ENCODE measurements at regions not wholly inside any gene's neighbourhood (a gene's known extent, or its start where the extent isn't known, plus 50 kb on each side); places are given as distances from the start of the nearest gene placed in this dataset.

DNA sequence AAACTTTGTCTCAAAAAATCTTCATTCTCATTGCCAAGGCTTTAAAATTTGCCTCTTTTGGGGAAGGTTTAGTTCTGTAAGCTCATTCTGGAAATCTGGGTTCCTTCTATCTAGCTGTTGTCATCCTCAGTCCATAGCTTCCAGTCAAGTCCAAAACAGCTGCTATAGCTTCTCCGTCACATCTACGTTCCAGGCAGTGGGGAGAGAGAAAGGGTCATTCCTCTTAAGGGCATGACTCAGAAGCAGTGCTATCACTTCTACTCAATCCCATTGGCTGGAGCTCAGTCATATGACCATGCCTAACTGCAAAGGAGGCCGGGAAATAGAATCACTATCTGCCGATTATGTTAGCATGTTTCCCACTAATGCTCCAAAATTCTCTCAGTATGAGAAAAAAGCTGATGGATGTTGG is 141.4 kb upstream of the PTPN1 start:
- Mint-ChIP-seq H3K27me3 (ENCODE audit: low read depth in 3 of 3) (peaks cover 13 to 16% (median 16%) of the 10 kb centered on the region in 3 donors), H3K9me3 (no peaks in the 10 kb centered on the region), H3K27ac (no peak overlapping the region), H3K36me3 (no peaks in the 10 kb centered on the region), H3K4me3 (no peak overlapping the region), H3K4me1 (peaks cover 4 to 11% of the 10 kb centered on the region in 2 donors)
- DNase-seq, result no peak

DNA sequence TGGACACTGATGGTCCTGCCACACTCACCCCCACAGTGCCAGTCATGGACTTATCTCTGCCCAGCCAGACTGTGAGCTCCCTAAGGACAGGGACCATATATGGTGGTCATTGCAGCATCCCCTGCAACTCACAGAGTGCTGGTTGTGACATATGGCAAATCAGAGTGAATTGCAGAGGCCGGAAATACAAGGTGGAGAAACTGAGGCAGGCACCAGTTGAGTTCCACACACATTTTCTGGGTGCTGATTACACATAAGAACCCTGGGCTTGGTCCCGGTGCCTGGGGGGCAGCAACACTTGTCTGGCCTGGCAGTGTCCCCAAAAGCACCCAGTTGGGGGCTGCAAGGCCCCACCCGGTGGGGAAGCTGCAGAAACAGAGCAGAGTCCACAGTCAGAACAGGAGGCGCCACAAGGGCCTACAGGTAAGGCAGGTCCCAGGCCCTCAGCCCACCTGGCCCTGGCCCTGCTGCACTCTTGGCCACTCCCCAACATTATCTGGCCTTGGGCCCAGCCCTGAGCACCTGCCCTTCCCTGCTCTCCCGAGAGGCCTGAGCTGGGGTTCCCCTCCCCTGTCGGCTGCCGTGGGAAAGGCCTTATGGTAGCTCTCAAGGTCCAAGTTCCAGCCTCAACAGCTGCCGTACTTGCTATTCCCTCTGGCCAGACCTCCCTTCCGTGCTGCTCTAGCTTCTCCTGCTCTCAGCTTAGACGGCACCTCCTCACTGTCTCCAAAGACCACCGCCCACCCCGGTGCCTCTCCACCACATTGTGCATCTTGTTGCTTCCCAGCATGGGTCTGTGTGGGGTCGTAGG is 140.8 kb upstream of the PTPN1 start:
- H3K27me3 Mint-ChIP-seq (ENCODE audit: low read depth in 3 of 3), result peaks cover 13 to 17% (median 14%) of the 10 kb centered on the region in 3 donors
- no peaks in the 10 kb centered on the region for H3K9me3 Mint-ChIP-seq
- H3K4me1 Mint-ChIP-seq, result peaks cover 6 to 11% of the 10 kb centered on the region in 2 donors
- no peak overlapping the region for H3K4me3 Mint-ChIP-seq
- no peaks in the 10 kb centered on the region for H3K36me3 Mint-ChIP-seq
- no peak for DNase-seq
- peak overlapping the region in 1 of 6 donors; percentile 29 for H3K27ac Mint-ChIP-seq

DNA sequence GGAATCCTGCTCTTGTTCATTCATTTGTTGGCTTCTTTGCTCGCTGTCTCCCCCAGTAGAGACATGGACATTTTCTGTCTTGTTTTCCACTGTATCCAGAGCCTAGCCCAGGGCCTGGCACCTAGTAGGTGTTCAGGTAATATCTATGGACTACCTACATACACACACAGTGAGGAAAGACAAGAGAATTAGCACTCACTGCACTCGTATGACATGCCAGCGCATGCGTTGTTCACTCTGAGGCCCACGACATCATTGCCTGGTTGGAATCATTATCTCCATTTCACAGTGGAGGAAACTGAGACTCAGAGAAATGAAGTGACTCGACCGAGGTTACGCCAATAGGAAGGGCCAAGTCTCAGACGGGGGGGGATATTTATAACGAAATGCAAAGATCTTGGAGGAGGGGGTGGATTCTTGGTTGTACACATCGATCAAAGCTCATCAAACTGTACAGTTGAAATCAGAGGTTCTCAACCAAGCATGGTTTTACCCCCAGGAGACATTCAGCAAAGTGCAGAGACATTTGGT is 140.1 kb upstream of the PTPN1 start:
- Mint-ChIP-seq H3K4me3 (no peak overlapping the region), H3K9me3 (no peaks in the 10 kb centered on the region), H3K36me3 (no peaks in the 10 kb centered on the region), H3K4me1 (peaks cover 11 to 15% of the 10 kb centered on the region in 2 donors), H3K27ac (peak overlapping the region in 1 of 6 donors; percentile 29), H3K27me3 (ENCODE audit: low read depth in 3 of 3) (peaks cover 12 to 17% (median 13%) of the 10 kb centered on the region in 3 donors)
- no peak for DNase-seq

DNA sequence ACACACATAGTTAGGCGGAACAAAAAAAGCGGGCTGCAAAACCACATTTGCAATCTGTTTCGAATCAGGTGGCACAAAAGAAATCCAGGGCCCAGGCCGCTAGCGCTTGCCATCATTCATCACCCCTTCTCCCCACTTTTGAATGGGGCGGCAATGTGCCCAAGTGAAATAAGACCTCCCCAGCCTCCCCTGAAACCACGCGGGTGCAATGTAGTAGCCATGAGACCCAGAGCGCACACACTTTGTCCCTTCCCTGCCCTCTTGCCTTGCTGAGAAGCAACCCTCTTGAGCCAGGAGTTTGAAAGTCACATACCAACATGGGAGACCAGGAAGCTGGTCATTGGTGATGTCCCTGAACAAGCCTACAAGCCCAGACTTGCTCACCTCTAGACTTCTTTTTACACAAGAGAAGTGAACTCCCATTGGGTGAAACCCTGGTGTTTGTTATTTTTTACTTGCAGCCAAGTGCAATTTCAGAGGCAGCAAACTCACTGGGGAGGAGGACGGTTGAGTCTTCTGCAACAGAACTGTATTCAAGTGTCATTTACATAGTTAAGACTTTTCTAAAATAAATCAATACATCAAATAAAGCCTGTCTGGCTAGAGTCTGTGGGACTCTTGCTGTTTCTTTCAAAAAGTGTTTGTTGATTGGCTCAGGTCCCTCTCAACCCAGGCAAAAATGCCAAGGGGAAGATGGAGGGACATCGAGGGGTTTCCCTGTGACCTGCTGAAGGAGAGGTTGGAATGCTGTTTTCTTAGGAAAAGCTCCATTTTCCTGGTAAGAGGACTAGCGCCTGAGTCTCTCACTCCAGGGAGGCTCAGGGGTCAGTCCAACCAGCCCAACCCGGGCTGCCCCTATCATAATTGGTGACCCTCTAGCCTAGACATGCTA is 138.1 kb upstream of the PTPN1 start:
- DNase-seq, result no peak
- Mint-ChIP-seq H3K4me1 (peaks cover 12 to 14% of the 10 kb centered on the region in 2 donors), H3K36me3 (no peaks in the 10 kb centered on the region), H3K27me3 (ENCODE audit: low read depth in 3 of 3) (peaks cover 12 to 17% (median 13%) of the 10 kb centered on the region in 3 donors), H3K27ac (peak overlapping the region in 1 of 6 donors; percentile 21), H3K4me3 (no peak overlapping the region), H3K9me3 (no peaks in the 10 kb centered on the region)

DNA sequence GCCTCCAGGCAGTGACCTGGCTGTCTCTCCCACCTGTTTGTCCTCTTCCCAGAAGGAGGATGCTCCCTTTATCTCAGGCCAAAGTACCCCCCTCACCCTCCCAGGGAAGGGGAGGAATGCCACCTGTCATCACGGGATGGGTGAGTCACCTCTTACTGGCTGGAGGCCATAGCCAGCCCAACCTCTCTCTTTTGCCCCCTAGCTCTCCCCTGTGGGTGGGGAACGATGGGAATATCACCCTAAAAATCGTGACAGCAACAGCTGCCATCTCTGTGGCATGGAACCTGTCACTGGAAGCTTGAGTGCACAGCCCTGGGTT is 137.5 kb upstream of the PTPN1 start:
- peaks cover 12 to 17% (median 13%) of the 10 kb centered on the region in 3 donors for H3K27me3 Mint-ChIP-seq (ENCODE audit: low read depth in 3 of 3)
- no peaks in the 10 kb centered on the region for H3K36me3 Mint-ChIP-seq
- H3K4me3 Mint-ChIP-seq, result no peak overlapping the region
- H3K27ac Mint-ChIP-seq, result peak overlapping the region in 1 of 6 donors; percentile 54
- no peak for DNase-seq
- H3K4me1 Mint-ChIP-seq, result peaks cover 12 to 17% of the 10 kb centered on the region in 2 donors
- no peaks in the 10 kb centered on the region for H3K9me3 Mint-ChIP-seq

DNA sequence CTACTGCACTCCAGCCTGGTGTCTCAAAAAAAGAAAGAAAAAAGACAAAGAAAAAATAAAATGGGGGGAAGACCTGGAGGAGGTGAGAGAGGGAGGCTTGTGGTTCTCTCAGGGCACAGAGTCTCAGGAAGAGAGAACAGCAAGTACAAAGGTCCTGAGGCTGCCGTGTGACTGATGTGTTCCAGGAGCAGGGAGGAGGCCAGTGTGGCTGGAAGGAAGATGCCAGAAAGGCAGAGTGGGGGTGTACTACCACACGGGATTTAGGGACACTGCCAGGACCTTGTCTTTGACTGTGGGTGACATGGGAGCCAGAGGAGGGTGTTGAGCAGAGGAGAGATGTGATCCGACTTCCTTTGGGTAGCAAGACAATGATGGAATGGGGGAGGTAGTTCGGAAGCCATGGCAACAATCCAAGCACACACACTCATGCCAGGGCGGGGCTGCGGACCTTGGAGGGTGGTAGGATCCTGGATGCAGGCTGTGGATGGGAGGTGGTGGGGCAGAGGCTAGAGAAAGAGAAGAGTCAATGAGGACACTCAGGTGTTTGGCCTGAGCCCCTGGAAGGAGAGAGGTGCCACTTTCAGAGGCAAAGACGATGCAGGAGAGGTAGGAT is 136.4 kb upstream of the PTPN1 start:
- H3K36me3 Mint-ChIP-seq, result no peaks in the 10 kb centered on the region
- H3K9me3 Mint-ChIP-seq, result no peaks in the 10 kb centered on the region
- peaks cover 9 to 18% (median 15%) of the 10 kb centered on the region in 3 donors for H3K27me3 Mint-ChIP-seq (ENCODE audit: low read depth in 3 of 3)
- peaks cover 12 to 17% of the 10 kb centered on the region in 2 donors for H3K4me1 Mint-ChIP-seq
- no peak for DNase-seq
- peak overlapping the region in 2 of 6 donors; percentile 14 to 72 for H3K27ac Mint-ChIP-seq
- no peak overlapping the region for H3K4me3 Mint-ChIP-seq

DNA sequence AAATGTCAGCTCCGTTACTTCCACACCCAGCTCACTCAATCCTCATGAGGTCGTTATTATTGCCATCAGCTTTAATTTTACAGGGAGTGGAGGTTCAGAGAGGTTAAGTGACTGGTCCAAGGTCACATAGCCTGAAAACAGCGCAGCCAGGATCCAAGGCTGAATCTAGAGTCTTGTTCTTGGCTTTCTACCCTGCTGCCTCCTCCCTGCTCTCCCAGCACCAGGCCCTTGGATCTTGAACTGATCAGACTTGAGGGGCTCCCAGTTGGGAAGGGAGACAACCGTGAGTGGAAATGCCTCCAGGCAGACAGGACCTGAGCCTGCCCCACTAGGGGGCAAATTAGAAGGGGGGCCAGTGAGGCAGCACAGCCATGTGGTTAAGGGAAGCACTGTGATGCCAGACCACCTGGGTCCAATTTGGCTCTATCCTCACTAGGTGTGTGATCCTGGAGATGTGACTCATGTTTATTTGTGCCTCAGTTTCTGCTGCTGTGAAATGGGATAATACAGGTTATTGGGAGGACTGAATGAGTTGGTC is 135.6 kb upstream of the PTPN1 start:
- Mint-ChIP-seq H3K9me3 (no peaks in the 10 kb centered on the region), H3K27ac (peak overlapping the region in 4 of 6 donors; percentile 37 to 72 (median 54)), H3K4me3 (no peak overlapping the region), H3K36me3 (no peaks in the 10 kb centered on the region), H3K4me1 (peaks cover 12 to 18% of the 10 kb centered on the region in 2 donors), H3K27me3 (ENCODE audit: low read depth in 3 of 3) (peaks cover 9 to 19% (median 13%) of the 10 kb centered on the region in 3 donors)
- DNase-seq, result no peak

DNA sequence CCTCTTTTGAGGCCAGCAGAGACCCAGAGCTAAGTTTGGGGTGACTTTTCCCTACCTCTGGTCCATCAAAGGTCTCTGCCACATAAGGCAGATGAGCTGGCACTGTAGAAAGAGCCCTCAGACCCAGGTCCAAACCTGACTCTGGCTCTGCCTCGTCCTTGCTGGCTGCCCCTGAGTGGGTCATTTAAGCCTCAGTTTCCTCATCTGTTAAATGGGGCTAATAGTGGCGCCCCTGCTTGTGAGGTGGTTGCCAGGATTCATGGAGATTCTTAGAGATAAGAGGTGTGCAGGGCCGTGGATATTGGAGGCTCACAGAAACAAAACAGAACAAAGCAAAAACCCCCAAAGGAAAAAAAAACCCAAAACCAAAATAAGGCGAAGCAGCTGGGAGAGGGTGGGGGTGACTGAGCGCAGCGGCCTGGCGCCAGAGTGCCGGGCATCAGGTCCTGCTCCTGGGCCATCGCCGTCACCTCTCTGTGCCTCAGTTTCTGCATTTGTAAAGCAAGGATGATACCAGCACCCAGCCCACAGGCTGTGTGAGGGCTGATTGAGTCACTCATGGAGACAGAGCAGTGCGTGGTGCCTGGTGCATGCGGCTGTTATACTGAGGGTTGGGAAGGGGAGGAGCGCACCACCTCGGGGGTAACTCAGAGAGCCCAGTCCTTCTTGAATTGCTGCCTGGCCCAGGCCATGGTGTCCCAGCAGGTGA is 133.8 kb upstream of the PTPN1 start:
- H3K27ac Mint-ChIP-seq, result peak overlapping the region in 1 of 6 donors; percentile 64
- peaks cover 10 to 26% (median 14%) of the 10 kb centered on the region in 3 donors for H3K27me3 Mint-ChIP-seq (ENCODE audit: low read depth in 3 of 3)
- H3K36me3 Mint-ChIP-seq, result peaks cover 0 to 6% (median 0%) of the 10 kb centered on the region in 3 donors
- H3K9me3 Mint-ChIP-seq, result no peaks in the 10 kb centered on the region
- DNase-seq, result no peak
- no peak overlapping the region for H3K4me3 Mint-ChIP-seq
- H3K4me1 Mint-ChIP-seq, result peaks cover 22 to 35% of the 10 kb centered on the region in 2 donors

DNA sequence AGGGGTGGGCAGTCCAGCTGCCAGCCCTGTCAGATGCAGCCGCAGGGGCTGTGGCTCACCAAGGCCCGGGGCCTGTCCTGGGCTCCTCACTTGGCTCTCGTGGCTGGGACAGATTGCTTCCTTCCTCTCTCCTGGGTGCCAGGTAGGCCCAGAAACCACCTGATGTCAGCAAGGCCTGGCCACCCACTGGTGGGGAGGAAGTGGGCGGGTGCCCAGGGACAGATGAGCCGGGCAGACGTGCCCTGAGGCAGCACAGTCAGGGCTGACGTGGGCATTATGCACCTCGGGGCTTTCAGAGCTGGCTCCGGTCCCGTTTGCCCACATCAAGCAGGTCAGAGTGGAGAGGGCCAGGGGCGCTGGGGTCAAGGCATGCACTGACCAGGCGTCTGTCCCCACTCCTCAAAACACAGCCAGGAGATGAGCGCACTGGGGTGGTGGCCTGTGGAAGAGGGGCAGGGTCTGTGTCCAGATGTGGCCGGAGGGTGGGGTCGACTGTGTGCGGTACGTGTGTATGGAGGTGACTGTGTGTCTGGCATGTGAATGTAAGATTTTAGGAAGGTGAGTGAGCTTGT is 133.2 kb upstream of the PTPN1 start:
- H3K4me1 Mint-ChIP-seq, result peaks cover 29 to 42% of the 10 kb centered on the region in 2 donors
- H3K27me3 Mint-ChIP-seq (ENCODE audit: low read depth in 3 of 3), result peaks cover 11 to 24% (median 14%) of the 10 kb centered on the region in 3 donors
- no peaks in the 10 kb centered on the region for H3K9me3 Mint-ChIP-seq
- peak; percentile 37 to 49 (median 41) for DNase-seq
- H3K4me3 Mint-ChIP-seq, result peak overlapping the region in 1 of 5 donors; percentile 11
- peak overlapping the region in 4 of 6 donors; percentile 18 to 80 (median 50) for H3K27ac Mint-ChIP-seq
- peaks cover 0 to 7% (median 0%) of the 10 kb centered on the region in 3 donors for H3K36me3 Mint-ChIP-seq

DNA sequence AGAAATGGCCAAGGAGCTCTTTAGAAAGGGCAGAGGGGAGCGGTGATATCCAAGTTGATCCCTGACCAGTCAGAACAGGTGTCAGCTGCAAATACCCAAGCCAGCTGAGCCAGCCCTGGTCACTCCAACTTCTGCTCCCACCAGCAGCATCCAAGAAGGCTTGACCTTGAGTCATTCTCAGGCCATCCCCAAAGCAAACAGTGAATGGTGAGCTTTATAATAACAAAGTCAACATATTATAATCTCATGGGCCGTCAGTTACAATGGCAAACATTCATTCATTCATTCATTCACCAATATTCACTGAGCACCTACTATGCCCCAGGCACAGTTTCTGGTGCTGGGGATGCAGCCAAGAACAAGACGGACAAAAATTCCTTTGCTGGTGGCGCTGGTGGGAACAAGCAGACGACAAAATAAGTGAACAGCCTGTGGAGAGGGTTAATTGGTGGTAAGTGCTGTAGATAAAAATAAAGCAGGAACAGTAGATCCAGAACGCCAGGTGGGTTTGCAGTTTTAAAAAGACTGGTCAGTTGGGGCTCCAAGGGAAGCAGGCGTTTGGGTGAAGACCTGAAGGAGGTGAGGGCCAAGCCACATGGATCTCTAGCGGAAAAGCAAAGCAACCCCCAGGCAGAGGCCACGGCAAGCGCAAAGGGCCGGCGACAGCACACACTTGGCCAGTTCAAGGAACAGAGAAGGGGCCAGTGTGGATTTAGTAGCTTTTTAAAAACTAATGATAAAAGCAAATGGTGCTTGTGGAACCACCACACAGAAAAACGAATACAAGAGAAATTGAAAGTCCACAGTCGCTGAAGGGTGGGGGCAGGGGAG is 131.8 kb upstream of the PTPN1 start:
- H3K27ac Mint-ChIP-seq, result peak overlapping the region in 2 of 6 donors; percentile 9 to 17

DNA sequence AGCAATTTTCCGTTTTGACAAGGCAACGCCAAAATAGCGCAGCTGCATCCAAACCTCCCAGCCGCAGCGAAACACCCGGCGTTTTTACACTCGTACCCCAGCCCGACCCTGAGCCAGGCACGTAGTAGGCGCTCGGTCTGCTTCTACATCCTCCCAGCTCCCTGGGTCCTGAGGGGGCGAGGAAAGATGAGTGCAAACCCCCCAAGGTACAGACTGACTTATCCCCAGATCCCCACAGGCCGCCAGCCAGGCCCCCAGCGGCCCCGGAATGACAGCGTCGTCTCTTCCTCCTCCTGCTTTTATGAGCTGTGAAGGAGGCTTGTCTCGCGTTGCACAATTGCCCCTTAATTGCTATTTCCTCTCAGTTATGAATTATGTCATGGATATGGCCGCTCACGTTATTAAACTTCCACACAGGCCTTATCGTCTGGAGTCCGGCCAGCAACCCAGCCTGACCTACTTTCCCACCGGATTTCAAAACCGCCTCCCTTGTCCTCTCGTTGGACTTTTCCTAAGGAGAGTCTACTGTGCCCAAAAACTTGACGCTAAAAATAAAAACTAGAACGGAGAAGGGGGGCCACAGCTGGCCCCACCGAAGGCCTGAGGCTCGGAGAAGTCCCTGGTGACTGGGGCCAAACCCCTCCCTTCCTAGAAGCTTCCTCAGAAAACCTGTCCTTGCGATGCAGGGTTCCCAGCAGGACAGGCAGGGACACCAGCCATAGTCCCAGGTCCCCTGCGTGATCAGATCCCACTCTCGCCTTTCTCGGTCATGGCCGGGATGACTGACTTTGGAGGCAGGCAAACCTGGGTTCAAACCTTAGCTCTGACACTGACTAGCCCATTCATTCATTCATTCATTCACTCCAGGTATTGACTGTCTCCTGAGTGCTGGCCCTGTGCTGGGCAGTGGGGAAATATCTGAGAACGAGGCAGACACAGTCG is 130.9 kb upstream of the PTPN1 start:
- H3K4me1 Mint-ChIP-seq, result peaks cover 47 to 62% of the 10 kb centered on the region in 2 donors
- peaks cover 0 to 7% (median 0%) of the 10 kb centered on the region in 3 donors for H3K36me3 Mint-ChIP-seq
- DNase-seq, result no peak
- H3K27me3 Mint-ChIP-seq (ENCODE audit: low read depth in 3 of 3), result peaks cover 7 to 12% (median 7%) of the 10 kb centered on the region in 3 donors
- H3K4me3 Mint-ChIP-seq, result peak overlapping the region in 1 of 5 donors; percentile 10
- H3K27ac Mint-ChIP-seq, result peak overlapping the region in 3 of 6 donors; percentile 24 to 76 (median 58)
- H3K9me3 Mint-ChIP-seq, result no peaks in the 10 kb centered on the region

More for the DNA sequence above, 131.8 kb upstream of the PTPN1 start:
- Mint-ChIP-seq H3K27me3 (ENCODE audit: low read depth in 3 of 3) (peaks cover 8 to 17% (median 9%) of the 10 kb centered on the region in 3 donors), H3K36me3 (peaks cover 0 to 7% (median 0%) of the 10 kb centered on the region in 3 donors), H3K4me3 (no peak overlapping the region), H3K9me3 (no peaks in the 10 kb centered on the region), H3K4me1 (peaks cover 43 to 56% of the 10 kb centered on the region in 2 donors)
- no peak for DNase-seq

All from immature natural killer cell (primary cell).